Bronchial epithelial cell (primary cell): ENCODE measurements at regions not wholly inside any gene's neighbourhood (a gene's known extent, or its start where the extent isn't known, plus 50 kb on each side); places are given as distances from the start of the nearest gene placed in this dataset.

Experiments used
- DNase-seq: peaks from one replicate; pipeline ENCODE4 v3.0.0-alpha.2; 2010; ENCODE audit warnings: low read depth
- FAIRE-seq: peaks from 2 replicates; lab custom pipeline; 2011; peaks lifted over from hg19 to GRCh38; lab: Jason Lieb, UNC
- H3K27me3 ChIP-seq: 2 replicates; pipeline ENCODE4 v1.5.1; 2011; ENCODE audit warnings: low read length; ENCODE audit not compliant: control insufficient read depth, insufficient read depth
- H3K36me3 ChIP-seq: 2 replicates; pipeline ENCODE4 v1.5.1; 2011; ENCODE audit warnings: low read length; ENCODE audit not compliant: control insufficient read depth, insufficient read depth
- H3K4me3 ChIP-seq: 2 replicates; pipeline ENCODE4 v1.5.1; 2011; ENCODE audit warnings: mild to moderate bottlenecking, low read depth, low read length, control low read depth
- TF ChIP-seq, protein P1 (sequence below): IDR thresholded peaks from 2 replicates; pipeline ENCODE4 v1.5.1; 2011; ENCODE audit warnings: mild to moderate bottlenecking, moderate library complexity, low read length, control low read depth, inconsistent platforms; ENCODE audit not compliant: insufficient read depth, severe bottlenecking

DNA sequence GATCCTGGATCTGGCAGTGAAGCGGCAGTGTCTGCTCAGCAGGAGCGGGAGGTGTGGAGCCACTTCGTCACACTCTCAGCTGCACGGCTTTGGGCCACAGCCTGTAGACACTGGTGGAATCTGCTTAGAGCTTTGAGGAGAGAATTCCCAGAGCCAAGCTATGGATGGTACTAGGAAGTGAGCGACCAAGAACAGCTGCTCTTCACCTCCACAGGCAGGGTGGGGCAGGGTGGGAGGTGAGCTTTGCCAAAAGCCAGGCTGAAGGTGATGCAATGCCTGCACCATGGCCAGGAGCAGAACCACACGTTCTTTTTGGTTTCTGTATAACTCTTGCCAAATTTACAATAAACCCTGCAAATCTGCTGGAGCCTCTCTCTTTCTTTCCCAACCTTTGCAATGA lies 226.1 kb downstream of the ANKRD30B start:
- Histone ChIP-seq H3K27me3 (no peaks in the 10 kb centered on the region), H3K36me3 (no peaks in the 10 kb centered on the region), H3K4me3 (no peak overlapping the region)
- no peak for DNase-seq
- TF ChIP-seq, protein P1, sequence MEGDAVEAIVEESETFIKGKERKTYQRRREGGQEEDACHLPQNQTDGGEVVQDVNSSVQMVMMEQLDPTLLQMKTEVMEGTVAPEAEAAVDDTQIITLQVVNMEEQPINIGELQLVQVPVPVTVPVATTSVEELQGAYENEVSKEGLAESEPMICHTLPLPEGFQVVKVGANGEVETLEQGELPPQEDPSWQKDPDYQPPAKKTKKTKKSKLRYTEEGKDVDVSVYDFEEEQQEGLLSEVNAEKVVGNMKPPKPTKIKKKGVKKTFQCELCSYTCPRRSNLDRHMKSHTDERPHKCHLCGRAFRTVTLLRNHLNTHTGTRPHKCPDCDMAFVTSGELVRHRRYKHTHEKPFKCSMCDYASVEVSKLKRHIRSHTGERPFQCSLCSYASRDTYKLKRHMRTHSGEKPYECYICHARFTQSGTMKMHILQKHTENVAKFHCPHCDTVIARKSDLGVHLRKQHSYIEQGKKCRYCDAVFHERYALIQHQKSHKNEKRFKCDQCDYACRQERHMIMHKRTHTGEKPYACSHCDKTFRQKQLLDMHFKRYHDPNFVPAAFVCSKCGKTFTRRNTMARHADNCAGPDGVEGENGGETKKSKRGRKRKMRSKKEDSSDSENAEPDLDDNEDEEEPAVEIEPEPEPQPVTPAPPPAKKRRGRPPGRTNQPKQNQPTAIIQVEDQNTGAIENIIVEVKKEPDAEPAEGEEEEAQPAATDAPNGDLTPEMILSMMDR, result no peak
- FAIRE-seq, result no peak

DNA sequence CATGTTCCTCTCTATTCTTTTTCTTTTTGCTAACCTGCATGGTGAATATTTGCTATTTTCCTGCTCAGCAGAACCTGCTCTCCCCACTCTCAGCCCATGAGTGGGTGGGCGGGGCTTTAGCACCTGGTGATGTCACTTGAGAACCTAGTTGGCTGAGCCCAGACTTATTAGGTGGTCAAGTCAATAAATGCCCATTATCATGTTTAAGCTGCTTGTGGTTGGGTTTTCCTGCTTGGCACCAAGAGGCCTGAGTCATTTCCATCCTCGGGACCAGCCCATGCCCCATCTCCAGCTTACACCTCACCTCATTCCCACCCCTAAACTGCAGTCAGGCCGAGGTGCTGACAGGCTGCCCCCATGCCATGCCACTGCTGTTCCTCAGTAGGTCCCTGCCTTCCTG lies 226.6 kb downstream of the ANKRD30B start:
- peak; percentile 59 for DNase-seq

DNA sequence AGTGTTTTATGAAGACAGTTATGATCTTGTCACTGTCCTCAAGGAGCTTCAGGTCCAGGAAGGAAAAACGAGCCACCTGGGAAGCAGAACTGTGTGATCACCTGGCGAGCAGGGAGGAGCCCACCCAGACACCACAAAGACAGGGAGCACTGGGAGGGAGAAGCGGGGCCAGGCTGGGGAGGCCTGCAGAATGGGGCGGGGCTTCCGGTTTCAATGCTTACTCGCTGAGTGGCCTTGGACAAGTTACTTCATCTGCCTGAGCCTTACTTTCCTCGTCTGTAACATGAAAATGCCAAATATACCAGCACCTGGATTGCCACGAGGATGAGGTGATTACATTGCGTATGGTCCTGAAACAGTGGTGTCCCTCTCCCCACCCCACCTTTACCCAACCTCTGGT lies 227.5 kb downstream of the ANKRD30B start:
- no peak for FAIRE-seq
- no peak overlapping the region for H3K4me3 ChIP-seq
- DNase-seq, result peak; percentile 5
- H3K27me3 ChIP-seq, result no peaks in the 10 kb centered on the region
- H3K36me3 ChIP-seq, result no peaks in the 10 kb centered on the region
- TF ChIP-seq, protein P1, result no peak

More for the DNA sequence above, 226.6 kb downstream of the ANKRD30B start:
- FAIRE-seq, result no peak
- Histone ChIP-seq H3K4me3 (no peak overlapping the region), H3K27me3 (no peaks in the 10 kb centered on the region), H3K36me3 (no peaks in the 10 kb centered on the region)
- TF ChIP-seq, protein P1, result no peak

DNA sequence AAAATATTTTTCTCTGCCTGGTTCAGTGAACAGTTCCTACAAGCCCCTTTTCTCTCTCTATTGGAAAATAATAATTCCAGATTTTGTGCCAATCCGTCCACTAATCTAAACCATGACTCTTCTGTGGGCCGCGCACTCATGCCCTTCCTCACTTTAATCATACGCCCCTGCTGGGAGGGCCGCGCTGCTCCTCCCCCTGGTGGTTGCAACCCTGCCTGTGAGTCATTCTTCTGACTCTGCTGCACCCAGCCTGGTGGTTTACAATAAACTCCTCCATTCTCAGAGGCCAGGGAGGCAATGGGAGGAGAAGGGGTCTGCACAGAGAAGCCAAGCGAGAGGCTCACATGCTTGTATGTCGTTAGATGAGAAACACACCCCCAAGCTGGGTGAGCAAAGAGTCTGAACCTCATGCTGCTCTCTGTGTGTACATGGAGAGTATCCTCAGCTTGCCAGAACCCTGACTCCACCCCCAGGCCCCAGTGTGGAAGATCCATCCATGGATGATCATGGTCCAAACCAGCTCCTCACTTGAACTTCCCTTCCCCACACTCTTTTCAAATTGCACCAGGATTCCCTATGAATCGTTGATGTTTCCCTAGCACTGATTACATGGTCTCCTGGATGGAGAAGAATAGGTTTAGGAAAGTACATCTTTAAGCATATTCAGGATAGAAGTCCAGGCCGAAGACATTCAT lies 228.9 kb downstream of the ANKRD30B start:
- Histone ChIP-seq H3K36me3 (no peaks in the 10 kb centered on the region), H3K4me3 (no peak overlapping the region), H3K27me3 (no peaks in the 10 kb centered on the region)
- DNase-seq (peak; percentile 22), FAIRE-seq (peak; percentile 66)
- TF ChIP-seq, protein P1, result no peak

DNA sequence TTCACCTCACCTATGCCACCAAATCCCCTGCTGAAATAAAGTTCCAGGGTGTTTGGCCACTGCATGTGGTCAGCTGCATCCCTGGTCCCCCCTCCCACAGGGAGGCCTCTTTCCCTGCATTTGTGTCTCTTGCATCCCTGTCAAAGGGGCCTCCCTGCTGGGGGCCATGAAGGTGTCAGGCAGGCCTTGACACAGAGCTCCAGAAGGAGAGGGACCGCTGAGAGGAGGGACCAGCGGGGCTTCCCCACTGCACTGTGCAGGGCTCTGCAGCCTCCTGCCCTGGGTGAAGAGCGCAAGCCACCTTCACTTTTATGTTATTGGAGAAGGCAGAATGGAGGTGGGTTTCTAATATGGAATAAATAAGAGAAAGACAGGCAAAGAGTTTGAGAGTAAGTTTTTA lies 230.2 kb downstream of the ANKRD30B start:
- Histone ChIP-seq H3K36me3 (no peaks in the 10 kb centered on the region), H3K4me3 (no peak overlapping the region), H3K27me3 (no peaks in the 10 kb centered on the region)
- DNase-seq (no peak), FAIRE-seq (no peak)
- TF ChIP-seq, protein P1, result no peak

DNA sequence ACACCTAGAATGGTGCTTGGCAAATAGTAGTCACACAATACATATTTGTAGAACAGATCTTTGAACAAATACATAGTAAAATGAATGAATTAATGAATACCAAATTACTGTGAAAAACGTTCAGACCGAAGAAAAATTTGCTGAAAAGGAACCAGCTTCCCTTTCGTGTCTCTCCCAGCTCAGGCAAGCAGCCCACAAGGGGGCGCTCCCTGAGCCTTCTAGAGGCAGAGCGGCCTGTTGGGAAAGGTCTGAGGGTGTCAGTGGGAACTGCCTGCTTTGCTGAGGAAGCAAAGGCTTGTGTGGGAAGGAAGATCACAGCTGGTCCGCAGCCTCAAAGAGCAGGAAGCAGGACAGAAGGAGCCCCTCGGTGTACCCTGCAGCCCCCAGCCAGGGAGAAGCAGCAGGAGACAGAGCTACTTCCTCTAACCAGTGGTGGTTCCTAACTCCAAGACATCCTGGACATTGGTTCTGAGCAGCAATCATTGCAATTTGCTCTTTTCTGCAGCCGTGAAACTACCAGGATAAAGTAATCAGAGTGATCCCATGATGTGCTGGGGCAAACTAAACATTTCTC lies 231.1 kb downstream of the ANKRD30B start:
- H3K4me3 ChIP-seq, result no peak overlapping the region
- no peak for DNase-seq

More for the DNA sequence above, 231.1 kb downstream of the ANKRD30B start:
- Histone ChIP-seq H3K36me3 (no peaks in the 10 kb centered on the region), H3K27me3 (no peaks in the 10 kb centered on the region)
- TF ChIP-seq, protein P1, result peak; percentile 40
- FAIRE-seq, result peak; percentile 43
